Mesothelial cell of epicardium (in vitro differentiated cells): ENCODE measurements at regions not wholly inside any gene's neighbourhood (a gene's known extent, or its start where the extent isn't known, plus 50 kb on each side); places are given as distances from the start of the nearest gene placed in this dataset.

Experiments used
- DNase-seq, 2 experiments: peaks; one replicate each; pipeline ENCODE4 v3.0.0; 2021; ENCODE audit warnings: low spot score in 2 of 2; ENCODE audit not compliant: unreplicated experiment in 2 of 2
- H3K27ac Mint-ChIP-seq: 2 replicates; pipeline ENCODE4 v1.8.0; 2021; ENCODE audit warnings: mixed read lengths
- H3K27me3 Mint-ChIP-seq: 2 replicates; pipeline ENCODE4 v1.8.0; 2021; ENCODE audit warnings: low read depth, mixed read lengths
- H3K36me3 Mint-ChIP-seq: 2 replicates; pipeline ENCODE4 v1.8.0; 2021; ENCODE audit warnings: mixed read lengths
- H3K4me1 Mint-ChIP-seq: 2 replicates; pipeline ENCODE4 v1.8.0; 2021; ENCODE audit warnings: mixed read lengths
- H3K4me3 Mint-ChIP-seq: 2 replicates; pipeline ENCODE4 v1.8.0; 2021; ENCODE audit warnings: mild to moderate bottlenecking, moderate library complexity, mixed read lengths
- H3K9me3 Mint-ChIP-seq: 2 replicates; pipeline ENCODE4 v1.8.0; 2021; ENCODE audit warnings: mixed read lengths
- TF ChIP-seq, protein P1 (sequence below): fragments of 200-600 bp; sonication (generic); IDR thresholded peaks from one replicate; pipeline ENCODE4 v1.5.0; 2021; ENCODE audit warnings: antibody characterized with exemption; ENCODE audit not compliant: unreplicated experiment

- Mint-ChIP-seq H3K36me3 (no peaks in the 10 kb centered on the region), H3K27ac (no peak overlapping the region), H3K4me1 (peaks cover 13% of the 10 kb centered on the region), H3K9me3 (peaks cover 5% of the 10 kb centered on the region), H3K27me3 (no peaks in the 10 kb centered on the region), H3K4me3 (no peak overlapping the region)
- TF ChIP-seq, protein P1, sequence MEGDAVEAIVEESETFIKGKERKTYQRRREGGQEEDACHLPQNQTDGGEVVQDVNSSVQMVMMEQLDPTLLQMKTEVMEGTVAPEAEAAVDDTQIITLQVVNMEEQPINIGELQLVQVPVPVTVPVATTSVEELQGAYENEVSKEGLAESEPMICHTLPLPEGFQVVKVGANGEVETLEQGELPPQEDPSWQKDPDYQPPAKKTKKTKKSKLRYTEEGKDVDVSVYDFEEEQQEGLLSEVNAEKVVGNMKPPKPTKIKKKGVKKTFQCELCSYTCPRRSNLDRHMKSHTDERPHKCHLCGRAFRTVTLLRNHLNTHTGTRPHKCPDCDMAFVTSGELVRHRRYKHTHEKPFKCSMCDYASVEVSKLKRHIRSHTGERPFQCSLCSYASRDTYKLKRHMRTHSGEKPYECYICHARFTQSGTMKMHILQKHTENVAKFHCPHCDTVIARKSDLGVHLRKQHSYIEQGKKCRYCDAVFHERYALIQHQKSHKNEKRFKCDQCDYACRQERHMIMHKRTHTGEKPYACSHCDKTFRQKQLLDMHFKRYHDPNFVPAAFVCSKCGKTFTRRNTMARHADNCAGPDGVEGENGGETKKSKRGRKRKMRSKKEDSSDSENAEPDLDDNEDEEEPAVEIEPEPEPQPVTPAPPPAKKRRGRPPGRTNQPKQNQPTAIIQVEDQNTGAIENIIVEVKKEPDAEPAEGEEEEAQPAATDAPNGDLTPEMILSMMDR = no peak
- DNase-seq = no peak
Measured at GRCh38 chr4:186787536-186787935, 63.9 kb upstream of the FAT1 start.

DNA sequence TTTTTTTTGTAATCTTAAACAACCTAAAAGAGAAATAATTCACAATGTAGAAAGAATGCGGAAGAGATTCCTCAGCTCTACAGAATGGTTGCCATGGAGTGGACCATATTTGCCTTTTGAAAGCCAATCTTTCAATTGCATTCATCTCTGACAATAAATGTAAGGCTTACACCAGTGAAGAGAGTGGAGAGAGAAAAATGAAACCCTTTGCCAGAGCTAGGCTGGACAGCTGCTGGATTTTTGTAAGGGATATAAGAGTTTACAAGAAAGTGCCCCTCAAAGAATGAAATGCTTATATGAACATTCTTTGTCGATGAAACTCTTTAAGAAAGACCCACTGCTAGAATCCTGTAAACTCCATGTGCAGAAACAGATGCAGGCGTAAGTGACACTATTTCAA, 66.0 kb upstream of the FAT1 start:
- Mint-ChIP-seq H3K9me3 (peaks cover 10% of the 10 kb centered on the region), H3K4me1 (peaks cover 13% of the 10 kb centered on the region), H3K27ac (no peak overlapping the region), H3K36me3 (no peaks in the 10 kb centered on the region), H3K4me3 (no peak overlapping the region), H3K27me3 (no peaks in the 10 kb centered on the region)
- no peak for DNase-seq
- TF ChIP-seq, protein P1 = no peak

GRCh38 chr4:186790630-186791029, 67.0 kb upstream of the FAT1 start:
- TF ChIP-seq, protein P1 = no peak
- Mint-ChIP-seq H3K4me3 (no peak overlapping the region), H3K4me1 (peaks cover 13% of the 10 kb centered on the region), H3K9me3 (peaks cover 10% of the 10 kb centered on the region), H3K36me3 (no peaks in the 10 kb centered on the region), H3K27me3 (no peaks in the 10 kb centered on the region), H3K27ac (no peak overlapping the region)
- DNase-seq = no peak

DNA sequence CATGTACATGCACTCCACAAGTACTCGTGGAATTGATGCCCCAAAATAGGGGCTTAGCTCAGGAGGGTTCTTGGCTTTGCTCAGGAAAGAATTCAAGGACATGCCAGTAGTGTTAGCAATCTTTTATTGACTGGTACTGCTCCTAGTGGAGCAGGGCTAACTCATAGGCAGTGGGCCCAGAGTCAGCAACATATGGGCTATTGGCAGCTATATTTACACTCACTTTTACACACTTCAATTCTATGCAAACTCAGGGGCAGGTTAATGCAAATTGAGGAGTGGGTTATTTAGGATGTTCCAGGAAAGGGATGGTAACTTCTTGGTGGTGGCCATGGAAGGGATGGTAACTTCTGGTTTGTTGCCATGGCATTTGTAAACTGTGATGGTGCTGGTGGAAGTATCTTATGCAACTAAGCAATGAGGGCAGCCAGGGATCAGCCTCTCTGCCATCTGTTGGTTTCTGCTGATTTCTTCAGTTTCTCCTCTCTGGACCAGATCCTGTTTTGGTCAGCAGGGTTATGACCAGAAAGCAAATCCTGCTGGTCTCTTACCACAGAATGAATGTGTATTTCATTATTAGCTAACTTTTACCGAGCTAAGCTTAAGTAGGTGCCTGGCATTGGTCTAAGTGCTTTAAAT, 69.2 kb upstream of the FAT1 start:
- Mint-ChIP-seq H3K9me3 (peaks cover 10% of the 10 kb centered on the region), H3K27ac (no peak overlapping the region), H3K36me3 (no peaks in the 10 kb centered on the region), H3K4me1 (peaks cover 13% of the 10 kb centered on the region), H3K27me3 (no peaks in the 10 kb centered on the region), H3K4me3 (no peak overlapping the region)
- no peak for DNase-seq
- TF ChIP-seq, protein P1 = no peak

- H3K27me3 Mint-ChIP-seq = no peaks in the 10 kb centered on the region
- no peak overlapping the region for H3K4me3 Mint-ChIP-seq
- no peaks in the 10 kb centered on the region for H3K36me3 Mint-ChIP-seq
- no peak for DNase-seq
- no peaks in the 10 kb centered on the region for H3K9me3 Mint-ChIP-seq
- no peak overlapping the region for H3K27ac Mint-ChIP-seq
- H3K4me1 Mint-ChIP-seq = peaks cover 10% of the 10 kb centered on the region
- TF ChIP-seq, protein P1 = no peak
Measured at GRCh38 chr4:186798951-186799659, 75.4 kb upstream of the FAT1 start.
